NB4 (cell line): ENCODE measurements at regions not wholly inside any gene's neighbourhood (a gene's known extent, or its start where the extent isn't known, plus 50 kb on each side); places are given as distances from the start of the nearest gene placed in this dataset.

Source experiments
- MYC ChIP-seq: IDR thresholded peaks from 2 replicates; pipeline ENCODE4 v1.6.1; 2011; ENCODE audit warnings: low read depth, low read length
- POLR2A ChIP-seq: IDR thresholded peaks from 2 replicates; pipeline ENCODE4 v1.6.1; 2011; ENCODE audit warnings: mild to moderate bottlenecking; ENCODE audit not compliant: insufficient read length; ENCODE audit errors: extremely low read depth
- TF ChIP-seq, protein P1 (sequence below): IDR thresholded peaks from one replicate; pipeline ENCODE4 v1.5.1; 2012; ENCODE audit warnings: low read depth, low read length
- TF ChIP-seq, protein P2 (sequence below): IDR thresholded peaks from 2 replicates; pipeline ENCODE4 v1.6.1; 2011; ENCODE audit warnings: low read depth, low read length

DNA sequence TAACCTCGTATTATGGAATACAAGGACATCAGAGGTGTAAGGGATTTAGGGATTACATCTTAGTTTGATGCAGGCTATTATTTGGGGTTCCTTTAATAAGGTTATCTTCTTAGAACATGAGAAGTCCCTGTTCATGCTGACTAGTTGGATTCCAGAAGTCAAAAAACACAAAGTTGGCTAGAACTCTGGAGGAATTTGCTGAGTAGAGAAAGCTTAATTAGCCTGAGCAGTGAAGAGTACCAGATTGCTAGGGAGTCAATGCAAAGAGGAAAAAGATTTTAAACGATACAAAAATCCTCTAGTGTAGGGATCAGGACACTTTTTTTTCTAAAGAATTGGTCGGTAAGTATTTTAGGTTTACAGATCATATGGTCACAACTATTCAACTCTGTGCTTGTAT is 1872.5 kb upstream of the C9orf72 start:
- TF ChIP-seq, protein P1, sequence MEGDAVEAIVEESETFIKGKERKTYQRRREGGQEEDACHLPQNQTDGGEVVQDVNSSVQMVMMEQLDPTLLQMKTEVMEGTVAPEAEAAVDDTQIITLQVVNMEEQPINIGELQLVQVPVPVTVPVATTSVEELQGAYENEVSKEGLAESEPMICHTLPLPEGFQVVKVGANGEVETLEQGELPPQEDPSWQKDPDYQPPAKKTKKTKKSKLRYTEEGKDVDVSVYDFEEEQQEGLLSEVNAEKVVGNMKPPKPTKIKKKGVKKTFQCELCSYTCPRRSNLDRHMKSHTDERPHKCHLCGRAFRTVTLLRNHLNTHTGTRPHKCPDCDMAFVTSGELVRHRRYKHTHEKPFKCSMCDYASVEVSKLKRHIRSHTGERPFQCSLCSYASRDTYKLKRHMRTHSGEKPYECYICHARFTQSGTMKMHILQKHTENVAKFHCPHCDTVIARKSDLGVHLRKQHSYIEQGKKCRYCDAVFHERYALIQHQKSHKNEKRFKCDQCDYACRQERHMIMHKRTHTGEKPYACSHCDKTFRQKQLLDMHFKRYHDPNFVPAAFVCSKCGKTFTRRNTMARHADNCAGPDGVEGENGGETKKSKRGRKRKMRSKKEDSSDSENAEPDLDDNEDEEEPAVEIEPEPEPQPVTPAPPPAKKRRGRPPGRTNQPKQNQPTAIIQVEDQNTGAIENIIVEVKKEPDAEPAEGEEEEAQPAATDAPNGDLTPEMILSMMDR: no peak
- TF ChIP-seq MYC: no peak
- TF ChIP-seq POLR2A: no peak
- TF ChIP-seq, protein P2, sequence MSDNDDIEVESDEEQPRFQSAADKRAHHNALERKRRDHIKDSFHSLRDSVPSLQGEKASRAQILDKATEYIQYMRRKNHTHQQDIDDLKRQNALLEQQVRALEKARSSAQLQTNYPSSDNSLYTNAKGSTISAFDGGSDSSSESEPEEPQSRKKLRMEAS: no peak
